Right kidney (tissue), 1 donor: ENCODE measurements at regions not wholly inside any gene's neighbourhood (a gene's known extent, or its start where the extent isn't known, plus 50 kb on each side); places are given as distances from the start of the nearest gene placed in this dataset.
"Not testable (repeated sequence)": the region's sequence is repeated elsewhere in the genome, so short reads cannot be mapped to it uniquely, and the experiment has no call there.

Source experiments
- DNase-seq: peaks from one replicate; pipeline ENCODE4 v3.0.0-alpha.2; 2016

DNA sequence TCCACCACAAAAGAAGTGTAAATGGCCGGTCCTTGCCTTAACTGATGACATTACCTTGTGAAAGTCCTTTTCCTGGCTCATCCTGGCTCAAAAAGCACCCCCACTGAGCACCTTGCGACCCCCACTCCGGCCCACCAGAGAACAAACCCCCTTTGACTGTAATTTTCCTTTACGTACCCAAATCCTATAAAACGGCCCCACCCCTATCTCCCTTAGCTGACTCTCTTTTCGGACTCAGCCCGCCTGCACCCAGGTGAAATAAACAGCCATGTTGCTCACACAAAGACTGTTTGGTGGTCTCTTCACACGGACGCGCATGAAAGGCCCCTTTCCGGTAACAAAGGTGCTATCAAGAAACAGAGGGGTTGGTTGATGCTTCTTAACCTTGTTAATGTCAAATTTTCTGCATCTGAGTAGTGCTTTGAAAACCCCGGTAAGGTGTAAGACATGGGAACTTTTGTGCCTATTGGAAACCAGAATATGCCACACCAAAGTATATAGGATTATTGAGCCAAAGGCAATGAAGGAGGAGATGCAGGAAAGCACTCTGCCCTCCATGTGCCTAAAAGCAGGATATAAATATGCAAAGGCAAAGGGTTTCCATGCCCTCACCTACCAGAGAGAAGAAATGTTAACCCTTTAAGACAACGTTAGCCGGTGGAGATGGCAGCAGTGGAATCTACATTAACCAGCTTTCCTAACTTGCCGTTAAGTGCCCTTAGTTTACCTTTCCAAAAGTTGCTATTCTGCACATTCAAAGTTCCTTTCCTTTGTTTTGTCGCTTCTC is 105.4 kb upstream of the LDB2 start:
- not testable (repeated sequence) for DNase-seq

DNA sequence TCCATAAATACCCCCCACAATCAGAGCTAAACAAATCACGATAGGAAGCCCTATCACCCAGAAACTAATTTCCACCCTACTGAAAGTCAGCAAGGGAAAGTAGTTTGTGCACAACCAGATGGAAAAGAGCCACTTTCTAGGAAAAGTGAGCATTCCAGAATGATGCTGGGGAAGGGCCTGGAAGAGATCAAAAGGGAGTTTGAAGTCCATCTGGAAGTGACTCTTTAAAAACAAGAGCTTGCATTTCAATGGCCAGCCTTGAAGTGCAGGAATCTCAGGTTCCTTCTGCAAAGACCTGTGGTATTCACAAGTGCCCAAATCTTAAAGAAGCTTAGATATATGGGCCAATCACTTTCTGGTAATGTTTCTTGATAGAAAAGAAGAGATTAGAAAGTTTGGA is 97.0 kb upstream of the LDB2 start:
- no peak for DNase-seq

DNA sequence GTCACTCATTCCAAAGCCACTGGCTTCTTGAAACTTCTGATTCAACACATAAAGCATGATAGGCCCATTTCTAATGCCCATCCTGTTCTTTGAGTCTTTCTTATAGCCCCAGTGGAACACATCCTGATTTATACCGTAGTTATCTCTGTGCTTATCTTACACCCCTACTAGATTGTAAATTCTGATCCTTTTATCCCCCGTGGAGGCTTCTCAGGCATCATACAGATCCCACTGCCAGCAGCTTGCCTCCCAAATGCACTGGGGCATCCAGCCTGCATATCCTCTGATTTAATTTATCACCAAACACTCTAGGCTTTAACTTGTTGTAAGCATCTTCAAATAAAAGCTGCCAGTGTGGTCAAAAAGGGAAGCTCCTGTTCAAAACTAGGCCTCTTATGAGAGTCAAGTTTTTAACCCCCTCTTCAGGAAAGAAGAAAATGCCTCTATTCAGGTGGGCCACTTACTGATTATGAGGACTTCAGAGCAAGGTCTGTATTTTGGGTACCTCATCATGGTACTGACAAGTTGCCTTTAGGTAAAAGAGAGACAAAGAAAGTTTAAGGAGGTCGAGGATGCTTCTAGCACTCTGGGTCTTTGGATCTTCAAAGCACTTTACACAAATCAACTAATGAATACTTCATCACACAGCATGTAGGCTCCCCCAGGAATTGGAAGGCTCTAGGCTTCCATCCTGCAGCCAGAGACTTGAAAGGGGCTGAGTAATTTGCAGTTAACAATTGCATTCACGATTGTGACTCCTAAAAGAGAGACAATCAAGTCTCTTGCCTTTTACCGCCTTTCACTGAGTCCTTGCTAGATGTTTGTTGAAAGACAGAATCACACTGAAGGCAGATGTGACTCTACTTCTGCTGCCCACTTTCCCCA is 95.8 kb upstream of the LDB2 start:
- no peak for DNase-seq

DNA sequence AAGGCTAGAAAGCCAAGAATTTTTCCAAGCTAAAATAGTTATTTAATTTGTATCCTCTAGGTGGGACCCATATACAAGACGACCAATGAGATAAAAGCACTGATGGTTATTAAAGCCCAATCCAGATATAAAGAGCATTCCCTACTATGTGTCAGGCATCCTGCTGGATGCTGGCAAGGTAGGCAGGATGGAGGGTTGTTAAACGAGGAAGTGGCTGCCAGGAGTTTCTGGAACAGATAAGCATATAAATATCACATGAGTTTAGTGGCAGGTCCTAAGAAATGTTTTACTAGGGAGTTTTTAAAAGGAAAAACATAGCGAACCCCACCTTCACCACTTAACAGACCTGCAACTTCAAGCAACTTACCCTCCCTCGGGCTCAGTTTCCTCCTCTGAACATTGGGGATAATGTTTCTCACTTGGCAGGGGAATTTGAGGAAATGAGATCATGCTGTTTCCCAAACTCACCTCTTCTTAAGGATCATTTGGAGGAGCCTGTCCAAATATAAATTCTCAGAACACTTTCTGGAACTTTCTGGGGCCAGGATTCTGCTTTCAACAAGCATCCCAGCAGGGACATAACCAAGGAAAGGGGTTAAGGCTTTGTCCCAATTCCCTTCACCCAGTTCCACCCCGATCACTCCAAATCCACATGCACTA is 94.3 kb upstream of the LDB2 start:
- DNase-seq, result no peak

DNA sequence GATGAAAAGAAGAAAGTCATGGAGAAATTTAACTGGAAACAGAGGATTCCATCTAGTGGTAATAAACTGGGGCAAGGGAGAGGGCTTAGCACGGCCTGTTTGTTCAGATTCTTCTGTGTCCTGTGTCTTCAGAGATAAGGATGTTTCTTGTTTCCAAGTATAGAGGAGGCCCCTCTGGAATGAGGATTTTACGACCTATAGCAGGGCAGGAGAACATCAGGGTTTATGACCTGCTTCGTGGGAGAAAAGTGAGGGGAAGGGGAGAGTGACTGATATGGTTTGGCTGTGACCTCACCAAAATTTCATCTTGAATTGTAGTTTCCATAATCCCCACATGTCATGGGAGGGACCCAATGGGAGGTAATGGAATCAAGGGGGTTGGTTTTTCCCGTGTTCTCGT is 93.0 kb upstream of the LDB2 start:
- no peak for DNase-seq

DNA sequence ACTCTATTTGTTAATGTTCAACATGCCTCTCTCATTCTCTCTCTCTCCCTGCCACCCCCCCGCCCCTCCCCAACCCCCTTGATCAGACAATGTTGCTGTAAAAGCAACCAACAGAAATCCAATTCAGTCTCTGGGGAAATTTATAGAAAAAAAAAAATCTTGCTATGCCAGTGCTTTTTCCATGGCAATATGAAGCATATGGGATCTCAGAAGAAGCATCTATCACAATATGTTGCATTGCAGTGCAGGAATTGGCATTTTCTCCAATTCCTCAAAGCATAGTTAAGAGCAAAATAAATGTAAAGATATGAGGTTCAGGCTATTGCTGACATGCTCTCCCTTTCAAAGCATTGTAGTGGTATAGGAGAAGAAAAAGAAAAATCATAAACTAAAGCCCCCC is 90.9 kb upstream of the LDB2 start:
- DNase-seq, result no peak

DNA sequence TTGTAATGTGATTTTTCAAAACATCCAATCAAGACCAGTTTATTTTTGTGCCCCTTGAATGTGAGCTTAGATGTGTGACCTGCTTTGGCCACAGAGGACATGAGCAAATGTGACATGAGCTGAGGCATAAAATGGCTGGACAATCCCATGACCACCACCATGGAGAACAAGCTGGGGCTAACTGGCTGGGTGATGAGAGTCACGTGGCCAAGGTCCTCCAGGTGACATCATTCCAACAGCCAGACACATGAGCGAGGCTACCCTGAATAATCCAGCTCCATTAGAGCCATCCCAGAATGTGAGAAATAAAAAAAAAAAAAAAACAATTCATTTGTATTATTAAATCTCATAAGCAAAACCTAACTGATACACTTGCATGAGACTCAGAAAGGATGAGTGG is 90.4 kb upstream of the LDB2 start:
- no peak for DNase-seq

DNA sequence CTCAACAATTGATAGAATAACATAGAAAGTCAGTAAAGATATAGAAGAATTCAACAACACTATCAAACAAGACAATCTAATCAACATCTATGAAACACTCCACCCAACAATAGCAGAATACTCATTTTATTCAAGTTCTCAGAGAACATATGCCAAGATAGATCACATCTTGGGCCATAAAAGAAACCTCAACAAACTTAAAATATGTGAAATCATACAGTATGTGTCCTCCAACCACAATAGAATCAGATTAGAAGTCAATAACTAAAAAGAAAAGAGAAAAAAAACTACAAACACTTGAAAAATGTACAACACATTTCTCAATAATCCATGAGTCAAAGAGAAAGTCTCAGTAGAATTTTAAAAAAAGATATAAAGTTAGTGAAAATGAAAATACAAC is 78.6 kb upstream of the LDB2 start:
- DNase-seq, result no peak

DNA sequence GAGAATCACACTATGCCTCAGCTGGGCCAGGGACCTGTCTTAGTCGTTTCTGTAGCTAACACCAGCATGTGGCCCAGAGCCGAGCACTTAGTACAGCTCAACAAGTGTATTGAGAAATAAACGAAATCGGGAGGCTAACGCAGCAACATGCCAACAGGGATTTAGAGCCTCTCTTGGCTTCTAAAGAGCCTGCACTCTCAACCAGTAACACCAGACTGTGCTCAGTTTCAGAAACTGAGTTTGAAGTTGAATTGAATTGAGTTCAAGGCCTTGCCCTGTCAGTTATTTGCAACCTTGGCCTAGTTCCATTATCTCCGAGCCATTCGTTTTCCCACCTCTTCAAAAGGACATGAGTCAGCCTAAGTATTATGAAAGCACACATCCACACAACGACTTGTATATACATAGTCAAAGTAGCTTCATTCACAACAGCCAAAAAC is 71.3 kb upstream of the LDB2 start:
- no peak for DNase-seq

DNA sequence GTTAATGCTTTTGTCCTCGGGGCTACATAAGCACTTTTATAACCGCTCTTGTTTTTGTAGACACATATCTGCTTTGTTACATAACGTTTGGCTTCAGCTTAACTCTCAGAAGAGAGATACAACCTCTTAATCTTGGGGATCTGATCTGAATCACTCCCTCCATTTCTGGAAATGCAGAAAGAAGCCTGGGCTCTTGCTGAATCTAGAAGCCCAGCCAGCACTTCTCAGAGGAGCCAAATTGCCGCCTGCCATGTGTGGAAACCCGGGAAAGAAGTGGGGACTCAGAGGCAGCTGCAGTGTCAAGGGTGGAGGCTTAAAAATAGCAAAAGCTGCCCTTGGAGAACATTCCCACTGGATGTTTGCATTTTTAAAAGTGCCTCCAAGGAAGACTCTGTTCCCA is 69.3 kb upstream of the LDB2 start:
- no peak for DNase-seq

DNA sequence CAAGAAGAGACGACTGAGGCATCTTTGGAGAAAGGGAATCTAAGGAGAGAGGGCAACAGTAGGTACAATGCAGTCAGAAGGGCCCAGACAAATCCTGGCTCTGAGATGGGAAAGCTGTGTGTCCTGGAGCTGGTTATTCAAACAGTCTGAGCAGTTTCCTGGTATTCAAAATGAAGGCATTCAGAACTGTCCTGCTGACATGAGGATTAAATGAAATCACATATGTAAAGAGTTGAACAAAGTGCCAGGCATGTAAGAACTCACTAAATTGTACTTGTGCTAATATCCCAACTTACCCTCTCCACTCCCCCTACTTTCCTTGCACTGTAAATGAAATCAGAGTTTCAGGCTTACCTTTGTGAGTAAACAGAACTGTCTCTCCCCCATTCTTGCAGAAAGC is 60.9 kb upstream of the LDB2 start:
- DNase-seq, result no peak

DNA sequence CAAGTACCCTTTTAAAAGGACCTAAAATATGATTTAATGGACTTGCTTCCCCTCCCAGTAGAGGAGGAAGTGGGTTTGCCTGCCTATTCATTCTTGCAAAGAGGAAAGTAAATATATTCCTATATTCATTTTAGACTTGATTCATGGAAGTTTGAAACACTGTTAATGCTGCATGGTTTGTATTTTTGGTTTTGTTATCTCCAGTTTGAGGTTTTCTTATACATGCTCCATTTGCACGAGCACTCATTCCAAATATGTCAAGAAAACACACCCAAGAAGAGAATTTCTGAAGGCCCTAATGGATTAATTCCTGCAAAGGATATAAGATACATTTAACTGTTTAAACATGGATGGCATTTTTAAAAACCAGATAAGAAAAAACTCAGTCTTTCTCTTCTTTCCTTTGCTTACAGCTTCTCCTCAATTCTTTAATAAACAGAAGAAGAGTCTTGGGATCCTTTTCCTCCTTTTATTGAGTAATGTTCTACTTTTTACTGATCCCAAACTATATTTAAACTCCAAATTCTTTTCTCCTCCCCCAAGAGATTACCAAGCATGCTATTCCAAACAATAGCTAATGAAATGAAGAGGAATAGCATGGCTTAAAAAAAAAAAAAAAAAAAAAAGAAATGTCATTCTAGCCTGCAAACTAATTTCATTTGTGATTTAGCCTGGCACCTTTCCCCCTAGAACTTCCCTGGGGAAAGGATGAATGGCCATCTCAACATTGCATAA is 54.6 kb upstream of the LDB2 start:
- DNase-seq, result no peak

DNA sequence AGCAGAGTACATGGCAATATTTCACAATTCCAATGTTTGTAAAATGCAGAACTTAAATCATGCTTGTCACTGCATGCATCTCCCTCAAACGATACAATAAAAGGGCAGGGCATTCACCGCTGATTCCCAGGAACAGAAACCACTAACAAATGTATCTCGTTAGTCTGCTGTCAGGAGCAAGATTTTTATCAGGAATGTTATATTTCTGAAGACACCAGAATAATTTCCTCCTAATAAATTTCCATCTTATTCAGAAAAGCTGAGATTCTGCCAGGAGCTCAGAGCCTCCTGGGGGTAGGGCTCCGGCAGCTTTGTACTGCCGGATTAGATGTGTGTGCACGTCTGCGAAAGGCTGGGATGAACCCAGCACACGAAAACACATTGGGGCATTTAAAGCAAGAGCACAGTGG is 54.0 kb upstream of the LDB2 start:
- DNase-seq, result peak; percentile 22
